ENCODE measurements at regions not wholly inside any gene's neighbourhood (a gene's known extent, or its start where the extent isn't known, plus 50 kb on each side); places are given as distances from the start of the nearest gene placed in this dataset.

- FAIRE-seq, result peak; percentile 24
Measured at GRCh38 chr7:18081617-18082016, 54.0 kb upstream of the PRPS1L1 start.

- FAIRE-seq, result no peak
Measured at GRCh38 chr7:18082169-18082568, 54.5 kb upstream of the PRPS1L1 start.

GRCh38 chr7:18086165-18087025 lies 58.7 kb upstream of the PRPS1L1 start:
- no peak for FAIRE-seq

- no peak for FAIRE-seq
Measured at GRCh38 chr7:18087026-18087686, 59.5 kb upstream of the PRPS1L1 start.

- FAIRE-seq, result no peak
Measured at GRCh38 chr7:18087687-18088078, 60.0 kb upstream of the PRPS1L1 start.

GRCh38 chr7:18096087-18096486 lies 68.4 kb upstream of the PRPS1L1 start:
- FAIRE-seq, result no peak

- FAIRE-seq, result no peak
Measured at GRCh38 chr7:18102576-18102975, 74.9 kb upstream of the PRPS1L1 start.

- no peak for FAIRE-seq
Measured at GRCh38 chr7:18103436-18104218, 76.0 kb upstream of the PRPS1L1 start.

- FAIRE-seq, result no peak
Measured at GRCh38 chr7:18109762-18110161, 82.1 kb upstream of the PRPS1L1 start.

GRCh38 chr7:18116661-18117060 lies 89.0 kb upstream of the PRPS1L1 start:
- FAIRE-seq, result no peak

- no peak for FAIRE-seq
Measured at GRCh38 chr7:18117482-18117881, 89.8 kb upstream of the PRPS1L1 start.

- no peak for FAIRE-seq
Measured at GRCh38 chr7:18119985-18120384, 92.3 kb upstream of the PRPS1L1 start.

- no peak for FAIRE-seq
Measured at GRCh38 chr7:18123508-18124239, 96.0 kb upstream of the PRPS1L1 start.

GRCh38 chr7:18125476-18125875 lies 97.8 kb upstream of the PRPS1L1 start:
- no peak for FAIRE-seq

- no peak for FAIRE-seq
Measured at GRCh38 chr7:18126281-18126680, 98.6 kb upstream of the PRPS1L1 start.

- FAIRE-seq, result no peak
Measured at GRCh38 chr7:18128846-18129245, 101.2 kb upstream of the PRPS1L1 start.

- FAIRE-seq, result no peak
Measured at GRCh38 chr7:18132811-18133210, 105.2 kb upstream of the PRPS1L1 start.

GRCh38 chr7:18133921-18134320 lies 106.3 kb upstream of the PRPS1L1 start:
- FAIRE-seq, result no peak

- no peak for FAIRE-seq
Measured at GRCh38 chr7:18140943-18141342, 113.3 kb upstream of the PRPS1L1 start.

GRCh38 chr7:18144166-18144565 lies 116.5 kb upstream of the PRPS1L1 start:
- no peak for FAIRE-seq

GRCh38 chr7:18145160-18145559 lies 117.5 kb upstream of the PRPS1L1 start:
- FAIRE-seq, result no peak

GRCh38 chr7:18151422-18151821 lies 123.8 kb upstream of the PRPS1L1 start:
- no peak for FAIRE-seq
